Esophagus muscularis mucosa (tissue), 4 donors: ENCODE measurements at regions not wholly inside any gene's neighbourhood (a gene's known extent, or its start where the extent isn't known, plus 50 kb on each side); places are given as distances from the start of the nearest gene placed in this dataset.

ENCODE experiments used
- CTCF ChIP-seq, 3 experiments: fragments of 200-600 bp in 2 of 3; fragments of 450-650 bp in 1 of 3; sonication (generic) in 2 of 3; IDR thresholded peaks; one replicate each; pipeline ENCODE4 v1.5.1; 2017 to 2019; ENCODE audit warnings: antibody characterized with exemption in 3 of 3, mild to moderate bottlenecking in 2 of 3, moderate library complexity in 1 of 3
- EP300 ChIP-seq: sonication (generic); formaldehyde crosslinking; IDR thresholded peaks from one replicate; pipeline ENCODE4 v1.6.1; 2017; ENCODE audit warnings: antibody characterized with exemption
- POLR2A ChIP-seq: fragments of 450-650 bp; IDR thresholded peaks from one replicate; pipeline ENCODE4 v1.6.1; 2017; ENCODE audit warnings: antibody characterized with exemption, moderate library complexity, mild to moderate bottlenecking, low read depth
- POLR2AphosphoS5 ChIP-seq, 2 donors: sonication (generic); formaldehyde crosslinking; IDR thresholded peaks; one replicate each; pipeline ENCODE4 v1.6.1; 2017; ENCODE audit warnings: antibody characterized with exemption in 2 of 2

GRCh38 chr5:52728224-52728623 lies 59.5 kb upstream of the ITGA1 start:
- TF ChIP-seq POLR2AphosphoS5 (IDR thresholded peaks at IDR 0.05) (no peak), POLR2A (no peak), CTCF (IDR thresholded peaks at IDR 0.05) (no peak), EP300 (no peak)
